OCI-LY3 (cell line): ENCODE measurements at regions not wholly inside any gene's neighbourhood (a gene's known extent, or its start where the extent isn't known, plus 50 kb on each side); places are given as distances from the start of the nearest gene placed in this dataset.

ENCODE experiments used
- H2AFZ ChIP-seq: fragments of 200-600, 300-600 bp; shearing (Covaris generic); 2 replicates; pipeline ENCODE4 v1.6.0; 2014; ENCODE audit warnings: antibody characterized with exemption, low read depth, low read length
- H3K27ac ChIP-seq: fragments of 200-600, 300-600 bp; sonication (generic); 2 replicates; pipeline ENCODE4 v1.5.1; 2014; ENCODE audit warnings: mild to moderate bottlenecking, low read length, moderate library complexity, mixed read lengths
- H3K27me3 ChIP-seq: fragments of 200-600, 300-600 bp; sonication (generic); 2 replicates; pipeline ENCODE4 v1.6.1; 2014; ENCODE audit warnings: low read depth, low read length, mixed read lengths
- H3K36me3 ChIP-seq: fragments of 200-600, 300-600 bp; sonication (generic); replicated peaks from 2 replicates; pipeline ENCODE3; 2014; ENCODE audit warnings: low read depth, low read length, mixed read lengths
- H3K4me1 ChIP-seq: fragments of 300-600, 200-600 bp; sonication (generic); 2 replicates; pipeline ENCODE4 v1.6.1; 2014; ENCODE audit warnings: low read length, mixed read lengths
- H3K4me2 ChIP-seq: fragments of 200-600, 300-600 bp; sonication (generic); 2 replicates; pipeline ENCODE4 v1.6.1; 2014; ENCODE audit warnings: low read length, mixed read lengths
- H3K4me3 ChIP-seq: fragments of 300-600, 200-600 bp; sonication (generic); 2 replicates; pipeline ENCODE4 v1.5.1; 2014; ENCODE audit warnings: antibody characterized with exemption, mild to moderate bottlenecking, low read length, moderate library complexity
- H3K79me2 ChIP-seq: fragments of 300-600, 200-600 bp; shearing (Covaris generic); 2 replicates; pipeline ENCODE4 v1.6.1; 2014; ENCODE audit warnings: mild to moderate bottlenecking, low read length, mixed read lengths
- H3K9ac ChIP-seq: fragments of 300-600, 200-600 bp; shearing (Covaris generic); 2 replicates; pipeline ENCODE4 v1.6.0; 2014; ENCODE audit warnings: mild to moderate bottlenecking, low read length, moderate library complexity
- H3K9me3 ChIP-seq: fragments of 200-600, 300-600 bp; shearing (Covaris generic); 2 replicates; pipeline ENCODE4 v1.6.1; 2014; ENCODE audit warnings: low read length, mixed read lengths; ENCODE audit not compliant: insufficient read depth
- H4K20me1 ChIP-seq: fragments of 200-600, 300-600 bp; sonication (generic); 2 replicates; pipeline ENCODE4 v1.6.1; 2016; ENCODE audit warnings: low read length, mixed read lengths; ENCODE audit not compliant: insufficient read depth
- EZH2phosphoT487 ChIP-seq: fragments of 200-600 bp; shearing (Covaris generic); IDR thresholded peaks from 2 replicates; pipeline ENCODE4 v1.6.1; 2018; ENCODE audit warnings: antibody characterized with exemption, mixed run types, low read depth
- TF ChIP-seq, protein P1 (sequence below): fragments of 200-600, 300-600 bp; sonication (generic); IDR thresholded peaks from 2 replicates; pipeline ENCODE4 v1.5.1; 2014; ENCODE audit warnings: antibody characterized with exemption, low read length, low read depth

DNA sequence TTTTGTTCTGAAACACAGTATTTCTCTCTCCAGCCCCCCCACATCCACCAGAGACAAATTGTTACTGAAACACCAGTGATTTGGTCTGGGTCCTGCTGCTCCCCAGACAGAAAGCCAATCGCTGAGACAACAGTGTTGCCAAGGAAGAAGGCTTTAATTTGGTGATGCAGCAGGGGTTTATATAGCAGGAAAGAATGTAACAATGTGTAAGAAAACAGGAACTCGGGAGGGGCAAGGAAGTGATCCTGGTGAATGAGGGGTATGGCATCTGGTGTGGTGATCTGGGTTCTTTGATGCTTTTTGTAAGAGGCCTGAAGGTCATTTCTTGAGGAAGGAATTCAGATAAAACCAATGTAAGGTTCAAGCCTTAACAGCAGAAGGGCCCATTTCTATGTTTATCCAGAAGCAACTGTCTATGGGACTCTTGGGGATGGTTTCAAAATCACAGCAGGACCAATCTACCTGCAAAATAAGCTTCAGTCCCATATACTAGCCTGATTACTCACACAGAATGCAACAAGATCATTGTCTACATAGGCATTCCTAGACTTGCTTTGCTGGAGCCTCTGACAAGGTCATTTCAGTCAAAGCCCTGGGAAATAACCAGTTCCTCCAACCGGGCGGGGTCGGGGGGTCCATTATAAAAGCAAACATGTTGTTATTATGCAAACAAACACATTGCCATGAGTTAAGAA lies 445.2 kb upstream of the ZFP42 start:
- Histone ChIP-seq H3K9me3 (no peaks in the 10 kb centered on the region), H2AFZ (no peak overlapping the region)
- TF ChIP-seq EZH2phosphoT487: no peak
- TF ChIP-seq, protein P1, sequence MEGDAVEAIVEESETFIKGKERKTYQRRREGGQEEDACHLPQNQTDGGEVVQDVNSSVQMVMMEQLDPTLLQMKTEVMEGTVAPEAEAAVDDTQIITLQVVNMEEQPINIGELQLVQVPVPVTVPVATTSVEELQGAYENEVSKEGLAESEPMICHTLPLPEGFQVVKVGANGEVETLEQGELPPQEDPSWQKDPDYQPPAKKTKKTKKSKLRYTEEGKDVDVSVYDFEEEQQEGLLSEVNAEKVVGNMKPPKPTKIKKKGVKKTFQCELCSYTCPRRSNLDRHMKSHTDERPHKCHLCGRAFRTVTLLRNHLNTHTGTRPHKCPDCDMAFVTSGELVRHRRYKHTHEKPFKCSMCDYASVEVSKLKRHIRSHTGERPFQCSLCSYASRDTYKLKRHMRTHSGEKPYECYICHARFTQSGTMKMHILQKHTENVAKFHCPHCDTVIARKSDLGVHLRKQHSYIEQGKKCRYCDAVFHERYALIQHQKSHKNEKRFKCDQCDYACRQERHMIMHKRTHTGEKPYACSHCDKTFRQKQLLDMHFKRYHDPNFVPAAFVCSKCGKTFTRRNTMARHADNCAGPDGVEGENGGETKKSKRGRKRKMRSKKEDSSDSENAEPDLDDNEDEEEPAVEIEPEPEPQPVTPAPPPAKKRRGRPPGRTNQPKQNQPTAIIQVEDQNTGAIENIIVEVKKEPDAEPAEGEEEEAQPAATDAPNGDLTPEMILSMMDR: no peak

DNA sequence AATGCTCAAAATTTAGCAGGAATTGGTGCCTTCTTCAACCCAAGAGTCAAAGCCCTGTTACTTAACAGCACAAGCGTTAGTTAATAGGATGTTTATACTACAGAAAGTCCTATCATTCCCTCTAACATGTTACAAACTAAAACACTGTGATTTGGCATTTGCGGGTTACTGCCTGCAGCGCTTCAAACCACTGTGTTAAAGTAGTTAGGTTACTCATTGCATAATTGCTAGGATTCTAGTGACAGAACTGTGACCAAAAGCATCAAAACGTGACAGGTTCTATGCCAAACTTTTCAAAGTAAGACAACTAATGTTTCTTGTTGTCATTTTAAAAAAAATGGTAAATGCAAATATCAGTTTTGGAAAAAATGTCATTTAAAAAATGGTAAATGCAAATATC lies 442.8 kb upstream of the ZFP42 start:
- Histone ChIP-seq H3K4me2 (no peak overlapping the region), H4K20me1 (no peaks in the 10 kb centered on the region), H3K27ac (no peak overlapping the region), H3K4me3 (no peak overlapping the region), H3K4me1 (no peaks in the 10 kb centered on the region), H2AFZ (no peak overlapping the region), H3K9me3 (no peaks in the 10 kb centered on the region), H3K27me3 (no peaks in the 10 kb centered on the region), H3K9ac (no peak overlapping the region), H3K36me3 (no peaks in the 10 kb centered on the region), H3K79me2 (no peaks in the 10 kb centered on the region)
- TF ChIP-seq EZH2phosphoT487: no peak
- TF ChIP-seq, protein P1: no peak

More for the DNA sequence above, 445.2 kb upstream of the ZFP42 start:
- Histone ChIP-seq H3K9ac (no peak overlapping the region), H3K27me3 (no peaks in the 10 kb centered on the region), H3K27ac (no peak overlapping the region), H3K4me1 (no peaks in the 10 kb centered on the region), H3K79me2 (no peaks in the 10 kb centered on the region), H3K4me2 (no peak overlapping the region), H3K4me3 (no peak overlapping the region), H4K20me1 (no peaks in the 10 kb centered on the region), H3K36me3 (no peaks in the 10 kb centered on the region)

DNA sequence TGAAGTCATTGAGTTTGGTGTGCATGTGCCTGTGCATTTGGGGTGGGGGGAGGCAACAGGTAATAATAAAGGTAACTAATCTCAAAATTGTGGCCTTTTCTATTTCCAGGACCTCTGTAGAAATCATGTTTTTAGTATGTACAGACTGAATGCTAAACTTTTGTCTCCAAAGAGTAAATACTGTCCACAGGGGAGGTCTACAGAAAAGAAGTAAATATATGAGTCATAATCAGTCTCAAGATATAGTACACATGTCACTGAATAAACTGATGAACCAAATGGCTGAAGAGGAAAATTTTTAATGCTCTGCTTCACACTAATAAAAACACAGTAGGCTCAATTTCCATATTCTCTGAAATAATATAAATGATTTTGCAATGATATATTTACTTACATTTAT lies 440.4 kb upstream of the ZFP42 start:
- H3K4me3 ChIP-seq: no peak overlapping the region
- H3K4me2 ChIP-seq: no peak overlapping the region
- no peak overlapping the region for H2AFZ ChIP-seq
- no peak overlapping the region for H3K27ac ChIP-seq
- no peaks in the 10 kb centered on the region for H3K4me1 ChIP-seq
- H3K27me3 ChIP-seq: no peaks in the 10 kb centered on the region
- no peaks in the 10 kb centered on the region for H3K36me3 ChIP-seq
- H3K9me3 ChIP-seq: no peaks in the 10 kb centered on the region
- H3K9ac ChIP-seq: no peak overlapping the region
- H3K79me2 ChIP-seq: no peaks in the 10 kb centered on the region
- no peaks in the 10 kb centered on the region for H4K20me1 ChIP-seq
- TF ChIP-seq, protein P1: no peak
- no peak for TF ChIP-seq EZH2phosphoT487

DNA sequence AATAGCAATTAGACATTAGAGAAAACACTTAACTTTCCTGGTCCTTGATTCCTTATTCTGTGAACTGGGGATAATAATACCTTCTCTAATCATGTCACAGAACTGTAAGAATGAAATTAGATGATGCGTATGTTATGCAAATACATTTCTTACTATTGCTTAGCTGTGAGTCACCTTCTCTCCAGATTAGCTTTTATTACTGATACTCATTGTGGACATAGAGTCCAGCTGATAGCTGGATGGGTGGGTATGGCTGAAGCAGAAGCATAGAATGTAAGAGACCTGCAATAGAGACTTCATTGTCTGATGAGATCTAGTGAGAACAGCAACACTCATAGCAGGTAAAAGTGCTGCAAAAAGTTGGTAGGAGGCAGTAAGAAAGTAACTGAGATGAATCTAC lies 437.2 kb upstream of the ZFP42 start:
- no peak overlapping the region for H3K9ac ChIP-seq
- H3K27me3 ChIP-seq: no peaks in the 10 kb centered on the region
- no peaks in the 10 kb centered on the region for H3K9me3 ChIP-seq
- H3K36me3 ChIP-seq: no peaks in the 10 kb centered on the region
- H2AFZ ChIP-seq: no peak overlapping the region
- H3K4me1 ChIP-seq: no peaks in the 10 kb centered on the region
- H3K79me2 ChIP-seq: no peaks in the 10 kb centered on the region
- TF ChIP-seq, protein P1: no peak
- TF ChIP-seq EZH2phosphoT487: no peak
- H3K27ac ChIP-seq: no peak overlapping the region
- no peak overlapping the region for H3K4me3 ChIP-seq
- no peaks in the 10 kb centered on the region for H4K20me1 ChIP-seq
- H3K4me2 ChIP-seq: no peak overlapping the region
